AG04449 (cell line): ENCODE measurements at regions not wholly inside any gene's neighbourhood (a gene's known extent, or its start where the extent isn't known, plus 50 kb on each side); places are given as distances from the start of the nearest gene placed in this dataset.

Source experiments
- CTCF ChIA-PET: fragments of 350-600 bp; formaldehyde crosslinking; extraction: SDS; loops from one replicate; lab custom pipeline; 2021; ENCODE audit warnings: antibody characterized with exemption; lab: Yijun Ruan, JAX
- POLR2A ChIA-PET: fragments of 400-600, 350-600 bp; formaldehyde crosslinking; extraction: SDS; loops from one replicate; lab custom pipeline; 2020; ENCODE audit warnings: antibody characterized with exemption, inconsistent platforms; lab: Yijun Ruan, JAX
- DNase-seq: peaks from one replicate; pipeline ENCODE4 v3.0.0-alpha.2; 2010; ENCODE audit warnings: low read depth, low spot score
- H3K4me3 ChIP-seq: 2 replicates; pipeline ENCODE4 v1.5.1; 2011; ENCODE audit warnings: low read depth, mild to moderate bottlenecking, control low read depth, low read length
- CTCF ChIP-seq: IDR thresholded peaks from one replicate; pipeline ENCODE4 v1.5.1; 2011; ENCODE audit warnings: mild to moderate bottlenecking, moderate library complexity, low read length, control low read depth, inconsistent platforms; ENCODE audit not compliant: insufficient read depth; ENCODE audit errors: missing control alignments

GRCh38 chr17:83185023-83186002, 105.9 kb downstream of the METRNL start:
- H3K4me3 ChIP-seq, result no peak overlapping the region
- no peak for DNase-seq
- no peak for TF ChIP-seq CTCF
- ChIA-PET CTCF (no interaction called here), POLR2A (no interaction called here)

GRCh38 chr17:83186226-83186625, 106.8 kb downstream of the METRNL start:
- DNase-seq, result no peak
- no peak for TF ChIP-seq CTCF
- H3K4me3 ChIP-seq, result no peak overlapping the region
- ChIA-PET CTCF (no interaction called here), POLR2A (no interaction called here)

GRCh38 chr17:83186751-83187421, 107.5 kb downstream of the METRNL start:
- no peak for DNase-seq
- no peak overlapping the region for H3K4me3 ChIP-seq
- CTCF ChIA-PET, result no interaction called here
- POLR2A ChIA-PET, result no interaction called here
- no peak for TF ChIP-seq CTCF

- CTCF ChIA-PET, result no interaction called here
- no peak for TF ChIP-seq CTCF
- H3K4me3 ChIP-seq, result no peak overlapping the region
- POLR2A ChIA-PET, result no interaction called here
- no peak for DNase-seq
Measured at GRCh38 chr17:83187782-83188311, 108.4 kb downstream of the METRNL start.

GRCh38 chr17:83189044-83190003, 109.9 kb downstream of the METRNL start:
- ChIA-PET CTCF (interaction anchor here (0.9 to 2.0 kb wide), 4 partner anchors 9 to 14 kb away, joined by 3 to 10 read pairs (median 3); no protein-coding TSS in a partner anchor), POLR2A (no interaction called here)
- no peak for TF ChIP-seq CTCF
- H3K4me3 ChIP-seq, result no peak overlapping the region
- DNase-seq, result peak; percentile 55
